ENCODE measurements at regions not wholly inside any gene's neighbourhood (a gene's known extent, or its start where the extent isn't known, plus 50 kb on each side); places are given as distances from the start of the nearest gene placed in this dataset.

DNA sequence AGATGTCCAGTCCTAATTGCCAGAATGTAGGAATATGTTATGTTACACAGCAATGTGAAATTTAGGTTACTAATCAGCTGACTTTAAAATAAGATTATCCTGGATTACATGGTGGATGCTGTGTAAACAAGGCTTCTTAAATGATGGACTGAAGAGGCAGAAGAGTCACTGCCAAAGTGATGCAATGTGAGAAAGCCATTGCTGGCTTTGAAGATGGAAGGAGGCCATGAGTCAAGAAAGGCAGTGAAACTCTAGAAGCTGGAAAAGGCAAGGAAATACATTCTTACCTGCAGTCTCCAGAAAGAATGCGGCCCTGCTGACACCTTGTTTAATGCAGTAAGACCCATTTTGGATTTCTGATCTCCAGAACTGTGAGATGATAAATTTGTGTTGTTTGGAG lies 179.1 kb upstream of the ZPLD1 start:
- H3K27ac ChIP-seq (ENCODE audit: low read depth in 2 of 2, low read length in 1 of 2): no peak overlapping the region
- WGBS (ENCODE audit: low lambda C conversion rate): 95% methylated on average over 1 of the region's 1 CpG
- TF ChIP-seq NFIC (IDR thresholded peaks at IDR 0.05; ENCODE audit: borderline replicate concordance) (no peak), SMC3 (IDR thresholded peaks at IDR 0.05; ENCODE audit: low read depth, low read length) (no peak), ELF1 (IDR thresholded peaks at IDR 0.05) (no peak), FOSL2 (IDR thresholded peaks at IDR 0.05; ENCODE audit: borderline replicate concordance, low read depth) (no peak), RXRA (IDR thresholded peaks at IDR 0.05; ENCODE audit: borderline replicate concordance, low read depth) (no peak), YY1 (IDR thresholded peaks at IDR 0.05; ENCODE audit: low read depth) (no peak), EP300 (IDR thresholded peaks at IDR 0.05; ENCODE audit: borderline replicate concordance in 1 of 2, low read depth in 1 of 2, low read length in 1 of 2) (no peak), CHD2 (IDR thresholded peaks at IDR 0.05; ENCODE audit: low read length, partially characterized antibody) (no peak), JUND (IDR thresholded peaks at IDR 0.05) (no peak), TEAD4 (IDR thresholded peaks at IDR 0.05; ENCODE audit: borderline replicate concordance, insufficient read depth) (no peak), SIN3A (IDR thresholded peaks at IDR 0.05; ENCODE audit: borderline replicate concordance, low read depth, low read length) (no peak), TAF1 (IDR thresholded peaks at IDR 0.05; ENCODE audit: borderline replicate concordance, low read depth, low read length) (no peak)
- TF ChIP-seq, protein P1, sequence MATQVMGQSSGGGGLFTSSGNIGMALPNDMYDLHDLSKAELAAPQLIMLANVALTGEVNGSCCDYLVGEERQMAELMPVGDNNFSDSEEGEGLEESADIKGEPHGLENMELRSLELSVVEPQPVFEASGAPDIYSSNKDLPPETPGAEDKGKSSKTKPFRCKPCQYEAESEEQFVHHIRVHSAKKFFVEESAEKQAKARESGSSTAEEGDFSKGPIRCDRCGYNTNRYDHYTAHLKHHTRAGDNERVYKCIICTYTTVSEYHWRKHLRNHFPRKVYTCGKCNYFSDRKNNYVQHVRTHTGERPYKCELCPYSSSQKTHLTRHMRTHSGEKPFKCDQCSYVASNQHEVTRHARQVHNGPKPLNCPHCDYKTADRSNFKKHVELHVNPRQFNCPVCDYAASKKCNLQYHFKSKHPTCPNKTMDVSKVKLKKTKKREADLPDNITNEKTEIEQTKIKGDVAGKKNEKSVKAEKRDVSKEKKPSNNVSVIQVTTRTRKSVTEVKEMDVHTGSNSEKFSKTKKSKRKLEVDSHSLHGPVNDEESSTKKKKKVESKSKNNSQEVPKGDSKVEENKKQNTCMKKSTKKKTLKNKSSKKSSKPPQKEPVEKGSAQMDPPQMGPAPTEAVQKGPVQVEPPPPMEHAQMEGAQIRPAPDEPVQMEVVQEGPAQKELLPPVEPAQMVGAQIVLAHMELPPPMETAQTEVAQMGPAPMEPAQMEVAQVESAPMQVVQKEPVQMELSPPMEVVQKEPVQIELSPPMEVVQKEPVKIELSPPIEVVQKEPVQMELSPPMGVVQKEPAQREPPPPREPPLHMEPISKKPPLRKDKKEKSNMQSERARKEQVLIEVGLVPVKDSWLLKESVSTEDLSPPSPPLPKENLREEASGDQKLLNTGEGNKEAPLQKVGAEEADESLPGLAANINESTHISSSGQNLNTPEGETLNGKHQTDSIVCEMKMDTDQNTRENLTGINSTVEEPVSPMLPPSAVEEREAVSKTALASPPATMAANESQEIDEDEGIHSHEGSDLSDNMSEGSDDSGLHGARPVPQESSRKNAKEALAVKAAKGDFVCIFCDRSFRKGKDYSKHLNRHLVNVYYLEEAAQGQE (IDR thresholded peaks at IDR 0.05; ENCODE audit: low read depth, low read length): no peak
- ChIA-PET POLR2A (no interaction called here), CTCF (no interaction called here)
- no peak for DNase-seq
- H3K79me2 ChIP-seq (ENCODE audit: insufficient read depth): no peaks in the 10 kb centered on the region
- no peaks in the 10 kb centered on the region for H4K20me1 ChIP-seq (ENCODE audit: insufficient read depth)
- 0 out of 2 replicates have a peak, but pooled peaks cover 3% of the 10 kb centered on the region for H3K9me3 ChIP-seq
- H2AFZ ChIP-seq (ENCODE audit: low read depth): no peak overlapping the region
- no peaks in the 10 kb centered on the region for H3F3A ChIP-seq (replicated peaks; ENCODE audit: insufficient read depth)
- no peaks in the 10 kb centered on the region for H3K36me3 ChIP-seq (replicated peaks in 1 of 2; ENCODE audit: control insufficient read depth in 1 of 2, insufficient read depth in 2 of 2, low read length in 1 of 2)
- H3K4me2 ChIP-seq: no peak overlapping the region
- no peak overlapping the region for H3K9ac ChIP-seq
- H3K27me3 ChIP-seq (ENCODE audit: insufficient read depth): no peaks in the 10 kb centered on the region
- no peaks in the 10 kb centered on the region for H3K9me2 ChIP-seq
- no peak overlapping the region for H3K4me3 ChIP-seq (ENCODE audit: low read depth in 2 of 2, low read length in 1 of 2)
- H3K4me1 ChIP-seq (ENCODE audit: control insufficient read depth in 1 of 2, insufficient read depth in 2 of 2, low read depth in 1 of 2, low read length in 1 of 2): no peaks in the 10 kb centered on the region; a peak in 2 of 4 replicates

GRCh38 chr3:102258666-102259227 lies 176.1 kb upstream of the ZPLD1 start:
- POLR2A ChIA-PET: no interaction called here
- CTCF ChIA-PET: interaction anchor here (1.4 kb wide), 1 partner anchor 34 kb away, joined by 4 read pairs; no protein-coding TSS in a partner anchor

More at GRCh38 chr3:102258666-102259227, 176.1 kb upstream of the ZPLD1 start:
- H3K36me3 ChIP-seq (replicated peaks in 1 of 2; ENCODE audit: control insufficient read depth in 1 of 2, insufficient read depth in 2 of 2, low read length in 1 of 2): no peaks in the 10 kb centered on the region
- no peaks in the 10 kb centered on the region for H3K79me2 ChIP-seq (ENCODE audit: insufficient read depth)
- no peak overlapping the region for H3K4me2 ChIP-seq
- no peak overlapping the region for H3K4me3 ChIP-seq (ENCODE audit: low read depth in 2 of 2, low read length in 1 of 2)
- no peak for DNase-seq
- H3K9ac ChIP-seq: no peak overlapping the region
- TF ChIP-seq NRF1 (IDR thresholded peaks at IDR 0.05; ENCODE audit: low read depth, low read length): no peak
- no peak for TF ChIP-seq TAF1 (IDR thresholded peaks at IDR 0.05; ENCODE audit: borderline replicate concordance, low read depth, low read length)
- no peak overlapping the region for H3K27ac ChIP-seq (ENCODE audit: low read depth in 2 of 2, low read length in 1 of 2)
- H3K9me3 ChIP-seq: 0 out of 2 replicates have a peak, but pooled peaks cover 3% of the 10 kb centered on the region
- 60% methylated on average over 3 of the region's 3 CpGs for WGBS (ENCODE audit: low lambda C conversion rate)
- H3K9me2 ChIP-seq: no peaks in the 10 kb centered on the region
- no peak overlapping the region for H2AFZ ChIP-seq (ENCODE audit: low read depth)
- no peaks in the 10 kb centered on the region for H3F3A ChIP-seq (replicated peaks; ENCODE audit: insufficient read depth)
- no peaks in the 10 kb centered on the region for H4K20me1 ChIP-seq (ENCODE audit: insufficient read depth)
- H3K4me1 ChIP-seq (ENCODE audit: control insufficient read depth in 1 of 2, insufficient read depth in 2 of 2, low read depth in 1 of 2, low read length in 1 of 2): no peaks in the 10 kb centered on the region; a peak in 2 of 4 replicates
- H3K27me3 ChIP-seq (ENCODE audit: insufficient read depth): no peaks in the 10 kb centered on the region
